Ovary (tissue), 7 donors: ENCODE measurements at regions not wholly inside any gene's neighbourhood (a gene's known extent, or its start where the extent isn't known, plus 50 kb on each side); places are given as distances from the start of the nearest gene placed in this dataset.

ENCODE experiments used
- DNase-seq, 5 donors: peaks; one replicate each; pipeline ENCODE4 v3.0.0-alpha.2; 2019 to 2020
- H3K27ac ChIP-seq, 2 donors: fragments of 200-600 bp; one replicate each; pipeline versions ENCODE4 v1.5.1 to v1.8.0; 2019 to 2022
- H3K27me3 ChIP-seq: fragments of 200-600 bp; one replicate; pipeline ENCODE4 v1.8.0; 2022
- H3K36me3 ChIP-seq: fragments of 200-600 bp; sonication (generic); one replicate; pipeline ENCODE4 v1.5.1; 2019
- H3K4me1 ChIP-seq: one replicate; pipeline ENCODE4 v1.8.1; 2013; ENCODE audit warnings: mild to moderate bottlenecking, moderate library complexity; ENCODE audit not compliant: insufficient read depth
- H3K4me3 ChIP-seq: fragments of 200-600 bp; sonication (generic); one replicate; pipeline ENCODE4 v1.5.1; 2017
- H3K9me3 ChIP-seq, 2 donors: fragments of 200-600 bp in 1 of 2; sonication (generic) in 1 of 2; one replicate each; pipeline versions ENCODE4 v1.5.1 to v1.8.1; 2013 to 2019; ENCODE audit warnings: mild to moderate bottlenecking in 1 of 2, moderate library complexity in 1 of 2
- EP300 ChIP-seq: sonication (generic); formaldehyde crosslinking; IDR thresholded peaks from one replicate; pipeline ENCODE4 v1.6.1; 2017; ENCODE audit warnings: antibody characterized with exemption
- POLR2A ChIP-seq: fragments of 450-650 bp; IDR thresholded peaks from one replicate; pipeline ENCODE4 v1.6.1; 2017; ENCODE audit warnings: antibody characterized with exemption, mild to moderate bottlenecking, moderate library complexity
- WGBS, 3 donors: extraction: QIAGEN DNeasy Blood & Tissue Kit in 1 of 3; methylation state at CpG; one replicate each; pipeline versions ENCODE4 v1.1.5 to v1.1.7; 2013 to 2017; 5-methylcytosine and 5-hydroxymethylcytosine counted together
- intact Hi-C, 4 donors: fragments of 100-400 bp; cut with DNase I; formaldehyde crosslinking; loops; one replicate each; pipeline versions ENCODE4 v1.11.0 to v1.15.1; 2022 to 2023
- TF ChIP-seq, protein P1 (sequence below), 3 donors: fragments of 450-650 bp in 2 of 3; fragments of 200-600 bp in 1 of 3; IDR thresholded peaks; one replicate each; pipeline versions ENCODE4 v1.5.1 to v1.8.0; 2016 to 2022; ENCODE audit warnings: antibody characterized with exemption in 3 of 3, mild to moderate bottlenecking in 1 of 3
- donor health status: DM: no; HTN: no; CAD: no; lungs with moderate emphysema.
- donor health status: DM: no; HTN: no; CAD: no.
- donor health status: Bipolar disorder and iron deficiency.
- donor health status: DM: no; HTN: no; CAD: no.
- donor health status: DM: yes; HTN: yes; CAD: no.

GRCh38 chr3:25038271-25038670 lies 389.8 kb upstream of the RARB start:
- H3K4me3 ChIP-seq: no peak overlapping the region
- no peak for DNase-seq
- intact Hi-C loops: no loop called here
- H3K27me3 ChIP-seq: no peaks in the 10 kb centered on the region
- TF ChIP-seq EP300 (no peak), POLR2A (no peak)
- TF ChIP-seq, protein P1, sequence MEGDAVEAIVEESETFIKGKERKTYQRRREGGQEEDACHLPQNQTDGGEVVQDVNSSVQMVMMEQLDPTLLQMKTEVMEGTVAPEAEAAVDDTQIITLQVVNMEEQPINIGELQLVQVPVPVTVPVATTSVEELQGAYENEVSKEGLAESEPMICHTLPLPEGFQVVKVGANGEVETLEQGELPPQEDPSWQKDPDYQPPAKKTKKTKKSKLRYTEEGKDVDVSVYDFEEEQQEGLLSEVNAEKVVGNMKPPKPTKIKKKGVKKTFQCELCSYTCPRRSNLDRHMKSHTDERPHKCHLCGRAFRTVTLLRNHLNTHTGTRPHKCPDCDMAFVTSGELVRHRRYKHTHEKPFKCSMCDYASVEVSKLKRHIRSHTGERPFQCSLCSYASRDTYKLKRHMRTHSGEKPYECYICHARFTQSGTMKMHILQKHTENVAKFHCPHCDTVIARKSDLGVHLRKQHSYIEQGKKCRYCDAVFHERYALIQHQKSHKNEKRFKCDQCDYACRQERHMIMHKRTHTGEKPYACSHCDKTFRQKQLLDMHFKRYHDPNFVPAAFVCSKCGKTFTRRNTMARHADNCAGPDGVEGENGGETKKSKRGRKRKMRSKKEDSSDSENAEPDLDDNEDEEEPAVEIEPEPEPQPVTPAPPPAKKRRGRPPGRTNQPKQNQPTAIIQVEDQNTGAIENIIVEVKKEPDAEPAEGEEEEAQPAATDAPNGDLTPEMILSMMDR (IDR thresholded peaks at IDR 0.05): no peak
- H3K27ac ChIP-seq: no peak overlapping the region
- H3K9me3 ChIP-seq: no peaks in the 10 kb centered on the region
- no peaks in the 10 kb centered on the region for H3K36me3 ChIP-seq
- no peaks in the 10 kb centered on the region for H3K4me1 ChIP-seq

- no peaks in the 10 kb centered on the region for H3K4me1 ChIP-seq
- intact Hi-C loops: no loop called here
- WGBS, 3 donors: 41 to 51% (median 45%) methylated on average over 4 of the region's 4 CpGs
Measured at GRCh38 chr3:25038922-25039321, 389.1 kb upstream of the RARB start.

DNA sequence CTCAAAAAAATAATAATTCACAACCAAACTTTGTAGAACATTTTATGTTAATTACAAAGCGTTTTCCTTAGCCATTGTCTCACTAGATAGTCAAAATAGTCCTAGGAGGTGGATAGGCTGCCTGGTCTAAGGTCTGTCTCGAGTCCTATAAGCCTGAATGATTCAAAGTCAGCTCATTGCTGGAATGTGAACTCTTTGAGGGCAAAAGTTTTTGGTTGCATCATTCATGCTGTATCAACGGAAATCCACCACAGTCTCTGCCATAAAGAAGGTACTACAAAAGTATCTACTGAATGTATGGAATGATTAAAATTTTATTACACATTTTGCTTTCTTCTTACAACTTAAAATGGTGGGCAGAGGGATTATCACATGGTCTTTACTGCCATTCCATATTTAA lies 387.3 kb upstream of the RARB start:
- H3K36me3 ChIP-seq: no peaks in the 10 kb centered on the region
- no peak for DNase-seq
- no peak overlapping the region for H3K27ac ChIP-seq
- no peaks in the 10 kb centered on the region for H3K9me3 ChIP-seq
- 82 to 88% (median 86%) methylated on average over 3 of the region's 3 CpGs for whole genome bisulfite sequencing, 3 donors
- H3K27me3 ChIP-seq: no peaks in the 10 kb centered on the region
- H3K4me3 ChIP-seq: no peak overlapping the region
- TF ChIP-seq POLR2A (no peak), EP300 (no peak)
- TF ChIP-seq, protein P1 (IDR thresholded peaks at IDR 0.05): no peak
- H3K4me1 ChIP-seq: peaks cover 1% of the 10 kb centered on the region
- intact Hi-C loops: no loop called here

More at GRCh38 chr3:25038922-25039321, 389.1 kb upstream of the RARB start:
- TF ChIP-seq, protein P1 (IDR thresholded peaks at IDR 0.05): no peak
- TF ChIP-seq EP300: no peak
- no peak for TF ChIP-seq POLR2A
- no peak for DNase-seq
- Histone ChIP-seq H3K36me3 (no peaks in the 10 kb centered on the region), H3K27ac (no peak overlapping the region), H3K27me3 (no peaks in the 10 kb centered on the region), H3K4me3 (no peak overlapping the region), H3K9me3 (no peaks in the 10 kb centered on the region)

DNA sequence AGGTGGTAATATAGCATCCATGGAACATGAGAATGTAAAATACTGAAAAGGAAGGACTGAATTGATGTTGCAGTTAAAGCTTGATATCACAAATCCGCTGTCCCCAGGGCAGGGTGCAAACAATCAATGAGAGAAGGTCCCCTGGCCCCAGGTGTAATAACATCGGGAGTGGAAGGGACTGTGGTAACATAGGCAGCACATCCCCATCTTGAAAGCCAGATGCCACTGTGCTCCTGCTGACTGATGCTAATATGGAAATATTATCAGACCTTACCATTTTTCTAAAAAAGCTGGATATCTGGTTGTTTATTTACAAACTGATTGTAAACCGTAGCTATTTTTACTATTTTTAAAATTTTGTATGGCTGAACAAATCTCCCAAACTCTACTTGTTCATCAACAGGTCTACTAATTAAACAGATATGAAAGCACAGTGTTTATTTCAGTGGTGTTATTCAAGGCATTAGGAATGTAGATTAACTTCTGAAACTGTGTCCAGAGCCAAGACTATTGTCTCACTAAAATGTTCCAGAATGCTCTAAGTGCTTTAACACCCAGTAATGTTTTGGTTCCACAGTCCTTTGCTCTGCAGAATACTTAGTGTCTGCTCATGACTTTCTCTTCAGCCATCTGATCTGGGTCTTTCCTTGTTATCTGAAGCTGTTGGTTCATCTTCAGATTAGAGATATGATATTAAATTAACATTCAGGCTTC lies 386.0 kb upstream of the RARB start:
- Histone ChIP-seq H3K4me3 (no peak overlapping the region), H3K9me3 (no peaks in the 10 kb centered on the region), H3K36me3 (no peaks in the 10 kb centered on the region), H3K27ac (no peak overlapping the region), H3K4me1 (peaks cover 1% of the 10 kb centered on the region), H3K27me3 (no peaks in the 10 kb centered on the region)
- TF ChIP-seq POLR2A: no peak
- TF ChIP-seq EP300: no peak
- TF ChIP-seq, protein P1 (IDR thresholded peaks at IDR 0.05): no peak
- no peak for DNase-seq
- WGBS, 3 donors: 77 to 88% (median 83%) methylated on average over 3 of the region's 3 CpGs
- intact Hi-C loops: no loop called here
